LNCaP clone FGC (cell line): ENCODE measurements at regions not wholly inside any gene's neighbourhood (a gene's known extent, or its start where the extent isn't known, plus 50 kb on each side); places are given as distances from the start of the nearest gene placed in this dataset.
A peak's percentile ranks its signal among the peaks of the same experiment; 100 is the strongest.

Experiments used
- DNase-seq: peaks from one replicate; pipeline ENCODE4 v3.0.0-alpha.2; 2011; ENCODE audit warnings: low read depth
- H3K4me3 ChIP-seq: 2 replicates; pipeline ENCODE4 v1.5.1; 2011; ENCODE audit warnings: mild to moderate bottlenecking, low read depth, low read length, control low read depth
- CTCF ChIP-seq: IDR thresholded peaks from 2 replicates; pipeline ENCODE4 v1.5.1; 2012; ENCODE audit warnings: mild to moderate bottlenecking; ENCODE audit not compliant: control insufficient read depth, insufficient read depth; ENCODE audit errors: extremely low read depth

GRCh38 chr1:234963180-234963903 is 165.3 kb downstream of the TOMM20 start:
- DNase-seq = no peak
- H3K4me3 ChIP-seq = no peak overlapping the region
- no peak for TF ChIP-seq CTCF

GRCh38 chr1:234962340-234962989 is 166.2 kb downstream of the TOMM20 start:
- H3K4me3 ChIP-seq = no peak overlapping the region
- no peak for DNase-seq
- no peak for TF ChIP-seq CTCF

GRCh38 chr1:234961456-234962339 is 166.9 kb downstream of the TOMM20 start:
- DNase-seq = peak; percentile 96
- no peak overlapping the region for H3K4me3 ChIP-seq

GRCh38 chr1:234960722-234961455 is 167.7 kb downstream of the TOMM20 start:
- H3K4me3 ChIP-seq = no peak overlapping the region
- peak; percentile 98 for DNase-seq

More at GRCh38 chr1:234961456-234962339, 166.9 kb downstream of the TOMM20 start:
- TF ChIP-seq CTCF = no peak

GRCh38 chr1:234958706-234959657 is 169.7 kb downstream of the TOMM20 start:
- no peak for DNase-seq
- no peak for TF ChIP-seq CTCF
- no peak overlapping the region for H3K4me3 ChIP-seq

More at GRCh38 chr1:234960722-234961455, 167.7 kb downstream of the TOMM20 start:
- TF ChIP-seq CTCF = no peak
